ENCODE measurements at regions not wholly inside any gene's neighbourhood (a gene's known extent, or its start where the extent isn't known, plus 50 kb on each side); places are given as distances from the start of the nearest gene placed in this dataset.

GRCh38 chr2:150046810-150047209, 440.7 kb downstream of the RND3 start:
- no peak for DNase-seq
- intact Hi-C loops (cut with DNase I), result no loop called here

- intact Hi-C loops (cut with DNase I), result no loop called here
- DNase-seq, result no peak
Measured at GRCh38 chr2:150046211-150046610, 441.3 kb downstream of the RND3 start.

- intact Hi-C loops (cut with DNase I), result no loop called here
- DNase-seq, result no peak
Measured at GRCh38 chr2:150045601-150046000, 441.9 kb downstream of the RND3 start.

- no peak for DNase-seq
Measured at GRCh38 chr2:150043172-150043500, 444.3 kb downstream of the RND3 start.

GRCh38 chr2:150042500-150043171, 444.8 kb downstream of the RND3 start:
- no peak for DNase-seq
- intact Hi-C loops (cut with DNase I), result no loop called here

More at GRCh38 chr2:150043172-150043500, 444.3 kb downstream of the RND3 start:
- intact Hi-C loops (cut with DNase I), result no loop called here

GRCh38 chr2:150041722-150042425, 445.6 kb downstream of the RND3 start:
- DNase-seq, result no peak
- intact Hi-C loops (cut with DNase I), result no loop called here

- DNase-seq, result no peak
- intact Hi-C loops (cut with DNase I), result no loop called here
Measured at GRCh38 chr2:150036622-150037021, 449.0 kb upstream of the MMADHC start.

GRCh38 chr2:150034665-150035064, 447.1 kb upstream of the MMADHC start:
- intact Hi-C loops (cut with DNase I), result no loop called here
- no peak for DNase-seq

- intact Hi-C loops (cut with DNase I), result no loop called here
- no peak for DNase-seq
Measured at GRCh38 chr2:150030436-150031190, 443.0 kb upstream of the MMADHC start.

- DNase-seq, result no peak
- intact Hi-C loops (cut with DNase I), result no loop called here
Measured at GRCh38 chr2:150028322-150028721, 440.7 kb upstream of the MMADHC start.

- intact Hi-C loops (cut with DNase I), result no loop called here
Measured at GRCh38 chr2:150027164-150027563, 439.6 kb upstream of the MMADHC start.

GRCh38 chr2:150023663-150024062, 436.1 kb upstream of the MMADHC start:
- intact Hi-C loops (cut with DNase I), result no loop called here
- no peak for DNase-seq

More at GRCh38 chr2:150027164-150027563, 439.6 kb upstream of the MMADHC start:
- no peak for DNase-seq

- intact Hi-C loops (cut with DNase I), result no loop called here
Measured at GRCh38 chr2:150023044-150023443, 435.5 kb upstream of the MMADHC start.

GRCh38 chr2:150020937-150021673, 433.5 kb upstream of the MMADHC start:
- intact Hi-C loops (cut with DNase I), result no loop called here
- DNase-seq, result no peak

More at GRCh38 chr2:150023044-150023443, 435.5 kb upstream of the MMADHC start:
- no peak for DNase-seq

- DNase-seq, result no peak
- intact Hi-C loops (cut with DNase I), result no loop called here
Measured at GRCh38 chr2:150020221-150020620, 432.6 kb upstream of the MMADHC start.

GRCh38 chr2:150019063-150019462, 431.5 kb upstream of the MMADHC start:
- DNase-seq, result no peak
- intact Hi-C loops (cut with DNase I), result no loop called here

- intact Hi-C loops (cut with DNase I), result no loop called here
- DNase-seq, result no peak
Measured at GRCh38 chr2:150012986-150013385, 425.4 kb upstream of the MMADHC start.

GRCh38 chr2:150011161-150011730, 423.7 kb upstream of the MMADHC start:
- intact Hi-C loops (cut with DNase I), result no loop called here
- DNase-seq, result no peak

GRCh38 chr2:150008901-150009300, 421.3 kb upstream of the MMADHC start:
- no peak for DNase-seq
- intact Hi-C loops (cut with DNase I), result no loop called here

All from head of caudate nucleus (tissue), 42 donors.